A549 (cell line): ENCODE measurements at regions not wholly inside any gene's neighbourhood (a gene's known extent, or its start where the extent isn't known, plus 50 kb on each side); places are given as distances from the start of the nearest gene placed in this dataset.
A peak's percentile ranks its signal among the peaks of the same experiment; 100 is the strongest.

Experiments
- ATAC-seq, 2 experiments: fragments of 200-7000 bp in 1 of 2; fragments of >200 bp in 1 of 2; cut with Nextera tagmentation in 1 of 2; cut with Tn5 transposase in 1 of 2; 3 replicates each; pipeline versions ENCODE4 v1.8.0 to v1.9.1; 2018 to 2020; ENCODE audit warnings: mild to moderate bottlenecking in 1 of 2, moderate library complexity in 1 of 2
- CTCF ChIA-PET: fragments of 300-600 bp; sonication (Branson Sonifier 250); formaldehyde crosslinking; extraction: SDS; loops from one replicate; lab custom pipeline; 2021; ENCODE audit warnings: antibody characterized with exemption, inconsistent platforms; lab: Yijun Ruan, JAX
- POLR2A ChIA-PET: fragments of 350-600 bp; formaldehyde crosslinking; extraction: SDS; loops from one replicate; lab custom pipeline; 2021; ENCODE audit warnings: antibody characterized with exemption, inconsistent platforms; lab: Yijun Ruan, JAX
- DNase-seq, 2 experiments: peaks; one replicate each; pipeline versions ENCODE4 v3.0.0 to v3.0.0-alpha.2; 2011 to 2016; ENCODE audit warnings: low read depth in 1 of 2, low spot score in 1 of 2
- FAIRE-seq: peaks from 2 replicates; lab custom pipeline; 2011; peaks lifted over from hg19 to GRCh38; lab: Jason Lieb, UNC
- H3K27ac ChIP-seq, 2 experiments: fragments of >200 bp; sonication (Bioruptor Twin); formaldehyde crosslinking; 3 replicates each; pipeline ENCODE4 v1.5.1; 2016 to 2017
- H3K4me1 ChIP-seq: fragments of >200 bp; sonication (Bioruptor Twin); formaldehyde crosslinking; 3 replicates; pipeline ENCODE4 v1.6.1; 2016
- H3K4me2 ChIP-seq: fragments of >200 bp; sonication (Bioruptor Twin); formaldehyde crosslinking; 3 replicates; pipeline ENCODE4 v1.6.1; 2016
- H3K4me3 ChIP-seq: fragments of >200 bp; sonication (Bioruptor Twin); formaldehyde crosslinking; 3 replicates; pipeline ENCODE4 v1.5.1; 2016
- H3K9me3 ChIP-seq: fragments of >200 bp; sonication (Bioruptor Twin); formaldehyde crosslinking; 3 replicates; pipeline ENCODE4 v1.6.1; 2016
- ATOH8 ChIP-seq: fragments of 250-450 bp; sonication (Bioruptor Pico); IDR thresholded peaks from 2 replicates; pipeline ENCODE4 v1.5.0; 2020; ENCODE audit warnings: low read depth, mild to moderate bottlenecking, moderate library complexity
- BCL3 ChIP-seq: fragments of >200 bp; sonication (Bioruptor Twin); formaldehyde crosslinking; IDR thresholded peaks from 3 replicates; pipeline ENCODE4 v1.6.1; 2016
- CEBPB ChIP-seq, 2 experiments: fragments of >200 bp in 1 of 2; sonication (Bioruptor Twin) in 1 of 2; formaldehyde crosslinking in 1 of 2; IDR thresholded peaks; 2 replicates each; pipeline ENCODE4 v1.6.1; 2012 to 2016
- CTCF ChIP-seq: fragments of >200 bp; sonication (Bioruptor Twin); formaldehyde crosslinking; IDR thresholded peaks from 3 replicates; pipeline ENCODE4 v1.5.1; 2016
- ESRRA ChIP-seq: fragments of 150-350 bp; IDR thresholded peaks from 2 replicates; pipeline ENCODE4 v1.6.1; 2014; ENCODE audit warnings: mild to moderate bottlenecking, low read length, borderline replicate concordance
- FOSL2 ChIP-seq, 2 experiments: fragments of 450-650 bp in 1 of 2; fragments of >200 bp in 1 of 2; sonication (Bioruptor Twin) in 1 of 2; formaldehyde crosslinking; IDR thresholded peaks; 2 replicates each; pipeline versions ENCODE4 v1.5.0 to v1.6.1; 2016 to 2020; ENCODE audit warnings: mild to moderate bottlenecking in 1 of 2, moderate library complexity in 1 of 2
- FOXS1 ChIP-seq: fragments of 250-450 bp; sonication (Bioruptor Pico); IDR thresholded peaks from 2 replicates; pipeline ENCODE4 v1.5.0; 2020; ENCODE audit warnings: mild to moderate bottlenecking, moderate library complexity
- HDAC2 ChIP-seq: fragments of 200-600 bp; sonication (generic); IDR thresholded peaks from 2 replicates; pipeline ENCODE4 v1.6.1; 2016
- HES2 ChIP-seq: fragments of >200 bp; sonication (Bioruptor Twin); formaldehyde crosslinking; IDR thresholded peaks from 2 replicates; pipeline ENCODE4 v1.6.1; 2016
- HEYL ChIP-seq: fragments of 250-450 bp; sonication (Bioruptor Pico); IDR thresholded peaks from 2 replicates; pipeline ENCODE4 v1.8.0; 2021; ENCODE audit warnings: mild to moderate bottlenecking, moderate library complexity
- HOXB13 ChIP-seq: fragments of 250-450 bp; sonication (Bioruptor Pico); IDR thresholded peaks from 2 replicates; pipeline ENCODE4 v1.5.0; 2020; ENCODE audit warnings: low read depth, mild to moderate bottlenecking, moderate library complexity
- JUN ChIP-seq, 2 experiments: fragments of >200 bp; sonication (Bioruptor Twin); formaldehyde crosslinking; IDR thresholded peaks; 2 replicates in 1 of 2; 3 replicates in 1 of 2; pipeline ENCODE4 v1.6.1; 2016 to 2017
- JUNB ChIP-seq: fragments of >200 bp; sonication (Bioruptor Twin); formaldehyde crosslinking; IDR thresholded peaks from 2 replicates; pipeline ENCODE4 v1.6.1; 2016
- MAFK ChIP-seq: fragments of 450-650 bp; IDR thresholded peaks from 2 replicates; pipeline ENCODE4 v1.6.1; 2014; ENCODE audit not compliant: partially characterized antibody
- NPAS2 ChIP-seq: fragments of 250-450 bp; sonication (Bioruptor Pico); IDR thresholded peaks from 2 replicates; pipeline ENCODE4 v1.8.0; 2022; ENCODE audit warnings: mild to moderate bottlenecking, moderate library complexity, borderline replicate concordance
- POLR2AphosphoS2 ChIP-seq: conservative IDR thresholded peaks from 2 replicates; pipeline ENCODE4 v1.6.1; 2012; ENCODE audit warnings: low read length, improper control_type of control experiment, inconsistent platforms
- RAD21 ChIP-seq, 2 experiments: fragments of >200 bp in 1 of 2; sonication (Bioruptor Twin) in 1 of 2; formaldehyde crosslinking in 1 of 2; IDR thresholded peaks in 1 of 2; conservative IDR thresholded peaks in 1 of 2; 2 replicates in 1 of 2; 3 replicates in 1 of 2; pipeline ENCODE4 v1.6.1; 2012 to 2018; ENCODE audit warnings: inconsistent platforms in 1 of 2
- REST ChIP-seq: fragments of 200-600 bp; sonication (generic); IDR thresholded peaks from 2 replicates; pipeline ENCODE4 v1.6.1; 2016; ENCODE audit warnings: antibody characterized with exemption, mild to moderate bottlenecking, moderate library complexity
- WGBS: methylation state at CpG from one replicate; pipeline ENCODE4 v1.1.6; 2017; ENCODE audit errors: missing lambda C conversion rate; 5-methylcytosine and 5-hydroxymethylcytosine counted together

GRCh38 chr7:49261928-49262327 lies 337.6 kb downstream of the CDC14C start:
- no peak overlapping the region for H3K4me2 ChIP-seq
- DNase-seq (no peak), FAIRE-seq (no peak), ATAC-seq (no peak)
- POLR2A ChIA-PET: no interaction called here
- H3K4me3 ChIP-seq: no peak overlapping the region
- CTCF ChIA-PET: no interaction called here
- H3K27ac ChIP-seq: no peak overlapping the region
- no peaks in the 10 kb centered on the region for H3K4me1 ChIP-seq
- no peaks in the 10 kb centered on the region for H3K9me3 ChIP-seq
- no peak for TF ChIP-seq REST
- TF ChIP-seq ESRRA: no peak
- no peak for TF ChIP-seq HES2
- no peak for TF ChIP-seq CTCF
- no peak for TF ChIP-seq RAD21 (conservative IDR thresholded peaks at IDR 0.05 in 1 of 2, IDR thresholded peaks at IDR 0.05 in 1 of 2)
- no peak for TF ChIP-seq ATOH8 (CRISPR knock-in tag)
- no peak for TF ChIP-seq FOSL2 (IDR thresholded peaks at IDR 0.05)
- no peak for TF ChIP-seq FOSL2 (CRISPR knock-in tag; IDR thresholded peaks at IDR 0.05)
- no peak for TF ChIP-seq HEYL (CRISPR knock-in tag)
- TF ChIP-seq JUN (IDR thresholded peaks at IDR 0.05): no peak
- no peak for TF ChIP-seq HDAC2
- no peak for TF ChIP-seq POLR2AphosphoS2
- no peak for TF ChIP-seq CEBPB (IDR thresholded peaks at IDR 0.05)
- no peak for TF ChIP-seq HOXB13
- no peak for TF ChIP-seq FOXS1 (CRISPR knock-in tag)
- no peak for TF ChIP-seq BCL3
- TF ChIP-seq NPAS2 (CRISPR knock-in tag): no peak
- 8% methylated on average over 6 of the region's 6 CpGs for WGBS

- no peak overlapping the region for H3K4me3 ChIP-seq
- WGBS: 13% methylated on average over 3 of the region's 3 CpGs
- TF ChIP-seq MAFK: peak; percentile 8
- no peak for TF ChIP-seq JUNB
- FAIRE-seq: no peak
- POLR2A ChIA-PET: no interaction called here
- no peaks in the 10 kb centered on the region for H3K9me3 ChIP-seq
- CTCF ChIA-PET: no interaction called here
- no peak for ATAC-seq
- H3K27ac ChIP-seq: no peak overlapping the region
- H3K4me1 ChIP-seq: no peaks in the 10 kb centered on the region
- H3K4me2 ChIP-seq: no peak overlapping the region
- DNase-seq: no peak
Measured at GRCh38 chr7:49264530-49264929, 340.2 kb downstream of the CDC14C start.
